Suprapubic skin (tissue), 4 donors: ENCODE measurements at regions not wholly inside any gene's neighbourhood (a gene's known extent, or its start where the extent isn't known, plus 50 kb on each side); places are given as distances from the start of the nearest gene placed in this dataset.

Experiments used
- EP300 ChIP-seq: sonication (generic); formaldehyde crosslinking; IDR thresholded peaks from one replicate; pipeline ENCODE4 v1.6.1; 2017; ENCODE audit warnings: antibody characterized with exemption
- POLR2A ChIP-seq, 2 donors: fragments of 450-650 bp; IDR thresholded peaks; one replicate each; pipeline ENCODE4 v1.6.1; 2017; ENCODE audit warnings: antibody characterized with exemption in 2 of 2, mild to moderate bottlenecking in 2 of 2, moderate library complexity in 2 of 2
- POLR2AphosphoS5 ChIP-seq, 3 donors: sonication (generic); formaldehyde crosslinking; IDR thresholded peaks; one replicate each; pipeline ENCODE4 v1.6.1; 2017; ENCODE audit warnings: antibody characterized with exemption in 3 of 3
- TF ChIP-seq, protein P1 (sequence below), 2 donors: fragments of 200-600 bp in 1 of 2; fragments of 450-650 bp in 1 of 2; sonication (generic) in 1 of 2; IDR thresholded peaks; one replicate each; pipeline ENCODE4 v1.5.1; 2016 to 2019; ENCODE audit warnings: antibody characterized with exemption in 2 of 2, mild to moderate bottlenecking in 1 of 2, moderate library complexity in 1 of 2

DNA sequence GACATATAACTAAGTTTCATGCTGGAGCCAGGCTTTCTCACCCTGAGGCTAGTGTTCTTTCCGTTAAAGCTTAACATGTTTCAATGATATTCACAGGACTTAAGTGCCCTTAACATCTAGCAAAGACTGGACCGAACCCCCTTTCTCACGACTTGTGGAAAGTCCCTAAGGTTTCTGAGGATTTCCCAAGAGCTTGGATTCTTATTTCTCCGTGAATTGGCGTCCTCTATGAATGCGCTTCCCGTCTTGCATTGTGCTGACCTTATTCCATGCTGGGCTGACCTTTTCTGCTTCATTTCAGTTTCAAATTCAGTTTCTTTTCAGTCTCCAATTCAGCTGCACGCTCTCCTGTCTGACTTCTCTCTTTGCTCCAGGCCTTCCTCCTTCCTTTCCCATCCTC is 206.4 kb downstream of the HS3ST3A1 start:
- TF ChIP-seq, protein P1, sequence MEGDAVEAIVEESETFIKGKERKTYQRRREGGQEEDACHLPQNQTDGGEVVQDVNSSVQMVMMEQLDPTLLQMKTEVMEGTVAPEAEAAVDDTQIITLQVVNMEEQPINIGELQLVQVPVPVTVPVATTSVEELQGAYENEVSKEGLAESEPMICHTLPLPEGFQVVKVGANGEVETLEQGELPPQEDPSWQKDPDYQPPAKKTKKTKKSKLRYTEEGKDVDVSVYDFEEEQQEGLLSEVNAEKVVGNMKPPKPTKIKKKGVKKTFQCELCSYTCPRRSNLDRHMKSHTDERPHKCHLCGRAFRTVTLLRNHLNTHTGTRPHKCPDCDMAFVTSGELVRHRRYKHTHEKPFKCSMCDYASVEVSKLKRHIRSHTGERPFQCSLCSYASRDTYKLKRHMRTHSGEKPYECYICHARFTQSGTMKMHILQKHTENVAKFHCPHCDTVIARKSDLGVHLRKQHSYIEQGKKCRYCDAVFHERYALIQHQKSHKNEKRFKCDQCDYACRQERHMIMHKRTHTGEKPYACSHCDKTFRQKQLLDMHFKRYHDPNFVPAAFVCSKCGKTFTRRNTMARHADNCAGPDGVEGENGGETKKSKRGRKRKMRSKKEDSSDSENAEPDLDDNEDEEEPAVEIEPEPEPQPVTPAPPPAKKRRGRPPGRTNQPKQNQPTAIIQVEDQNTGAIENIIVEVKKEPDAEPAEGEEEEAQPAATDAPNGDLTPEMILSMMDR (IDR thresholded peaks at IDR 0.05): no peak
- TF ChIP-seq EP300 (no peak), POLR2A (IDR thresholded peaks at IDR 0.05) (no peak), POLR2AphosphoS5 (IDR thresholded peaks at IDR 0.05) (no peak)
